WTC11 (cell line): ENCODE measurements at regions not wholly inside any gene's neighbourhood (a gene's known extent, or its start where the extent isn't known, plus 50 kb on each side); places are given as distances from the start of the nearest gene placed in this dataset.
"Not testable (repeated sequence)": the region's sequence is repeated elsewhere in the genome, so short reads cannot be mapped to it uniquely, and the experiment has no call there.

Experiments used
- ATAC-seq: fragments of 200-7000 bp; cut with Tn5 transposase; 2 replicates; pipeline ENCODE4 v1.10.0; 2021; ENCODE audit warnings: mild to moderate bottlenecking, moderate library complexity
- CTCF ChIA-PET: fragments of 300-600 bp; sonication (Branson Sonifier 250); formaldehyde crosslinking; loops from one replicate; lab custom pipeline; 2021; ENCODE audit warnings: antibody characterized with exemption; lab: Charles Lee
- POLR2A ChIA-PET: fragments of 350-600 bp; sonication (Branson Sonifier 250); formaldehyde crosslinking; loops from one replicate; lab custom pipeline; 2021; ENCODE audit warnings: antibody characterized with exemption; lab: Charles Lee
- DNase-seq: peaks from one replicate; pipeline ENCODE4 v3.0.0; 2021; ENCODE audit warnings: low spot score
- H3K27ac Mint-ChIP-seq: 2 replicates; pipeline ENCODE4 v1.8.0; 2021; ENCODE audit warnings: mixed read lengths
- H3K27me3 Mint-ChIP-seq: 2 replicates; pipeline ENCODE4 v1.8.0; 2021; ENCODE audit warnings: low read depth, mild to moderate bottlenecking, moderate library complexity, mixed read lengths
- H3K36me3 Mint-ChIP-seq: 2 replicates; pipeline ENCODE4 v1.8.0; 2021; ENCODE audit warnings: mixed read lengths
- H3K4me1 Mint-ChIP-seq: 2 replicates; pipeline ENCODE4 v1.8.0; 2022; ENCODE audit warnings: mixed read lengths
- H3K4me3 Mint-ChIP-seq: 2 replicates; pipeline ENCODE4 v1.8.0; 2021; ENCODE audit warnings: mild to moderate bottlenecking, moderate library complexity, mixed read lengths
- H3K9me3 Mint-ChIP-seq: 2 replicates; pipeline ENCODE4 v1.8.0; 2021; ENCODE audit warnings: mixed read lengths
- AFF4 ChIP-seq: sonication (generic); formaldehyde crosslinking; IDR thresholded peaks from 2 replicates; pipeline ENCODE4 v1.8.1; 2023; ENCODE audit warnings: mild to moderate bottlenecking, missing genetic modification reagents, borderline replicate concordance
- ATF3 ChIP-seq: sonication (generic); formaldehyde crosslinking; conservative IDR thresholded peaks from 2 replicates; pipeline ENCODE4 v1.8.1; 2022; ENCODE audit warnings: mild to moderate bottlenecking, missing genetic modification reagents
- CTCF ChIP-seq: fragments of 200-600 bp; IDR thresholded peaks from 2 replicates; pipeline ENCODE4 v1.8.0; 2022; ENCODE audit warnings: antibody characterized with exemption
- ERG ChIP-seq: fragments of 250-450 bp; sonication (Bioruptor Pico); IDR thresholded peaks from 2 replicates; pipeline ENCODE4 v1.8.0; 2021; ENCODE audit warnings: mild to moderate bottlenecking
- MAX ChIP-seq: sonication (generic); formaldehyde crosslinking; IDR thresholded peaks from 2 replicates; pipeline ENCODE4 v1.8.0; 2022; ENCODE audit warnings: mild to moderate bottlenecking, missing genetic modification reagents
- SMAD4 ChIP-seq: sonication (generic); formaldehyde crosslinking; IDR thresholded peaks from 2 replicates; pipeline ENCODE4 v1.8.0; 2022; ENCODE audit warnings: mild to moderate bottlenecking, missing genetic modification reagents
- SP1 ChIP-seq: sonication (generic); formaldehyde crosslinking; conservative IDR thresholded peaks from 2 replicates; pipeline ENCODE4 v1.8.1; 2022; ENCODE audit warnings: missing genetic modification reagents
- TEAD4 ChIP-seq: sonication (generic); formaldehyde crosslinking; IDR thresholded peaks from 2 replicates; pipeline ENCODE4 v1.8.0; 2022; ENCODE audit warnings: mild to moderate bottlenecking, missing genetic modification reagents
- TP53 ChIP-seq: sonication (generic); formaldehyde crosslinking; IDR thresholded peaks from 2 replicates; pipeline ENCODE4 v1.8.1; 2023; ENCODE audit warnings: mild to moderate bottlenecking, missing genetic modification reagents
- ZNF232 ChIP-seq: sonication (generic); formaldehyde crosslinking; IDR thresholded peaks from 2 replicates; pipeline ENCODE4 v1.8.0; 2022; ENCODE audit warnings: mild to moderate bottlenecking, missing genetic modification reagents
- ZNF423 ChIP-seq: fragments of 250-450 bp; sonication (Bioruptor Pico); IDR thresholded peaks from 2 replicates; pipeline ENCODE4 v2.1.2; 2022; ENCODE audit warnings: mild to moderate bottlenecking, moderate library complexity
- ZNF671 ChIP-seq: fragments of 250-450 bp; sonication (Bioruptor Pico); IDR thresholded peaks from 2 replicates; pipeline ENCODE4 v1.8.0; 2021; ENCODE audit warnings: mild to moderate bottlenecking
- ZSCAN18 ChIP-seq: fragments of 250-450 bp; sonication (Bioruptor Pico); IDR thresholded peaks from 2 replicates; pipeline ENCODE4 v2.1.2; 2022; ENCODE audit warnings: mild to moderate bottlenecking, moderate library complexity

GRCh38 chr17:16875662-16876061, 96.3 kb downstream of the TNFRSF13B start:
- no peak for ATAC-seq
- DNase-seq, result no peak
- Mint-ChIP-seq H3K27ac (no peak overlapping the region), H3K4me1 (0 out of 2 replicates have a peak, but pooled peaks cover 2% of the 10 kb centered on the region), H3K27me3 (peaks cover 4% of the 10 kb centered on the region), H3K9me3 (peaks cover 7% of the 10 kb centered on the region; the same call in 1 of the 2 replicates), H3K4me3 (no peak overlapping the region), H3K36me3 (no peaks in the 10 kb centered on the region)
- TF ChIP-seq ZNF232 (CRISPR knock-in tag) (no peak), SP1 (CRISPR knock-in tag) (no peak), ATF3 (CRISPR knock-in tag) (no peak), ZSCAN18 (no peak), TEAD4 (CRISPR knock-in tag) (no peak)
- CTCF ChIA-PET, result no interaction called here
- POLR2A ChIA-PET, result no interaction called here

GRCh38 chr17:16874216-16874615, 97.7 kb downstream of the TNFRSF13B start:
- H3K9me3 Mint-ChIP-seq, H3K4me3 Mint-ChIP-seq, H3K27ac Mint-ChIP-seq, H3K36me3 Mint-ChIP-seq, ATAC-seq, POLR2A ChIA-PET, DNase-seq, CTCF ChIA-PET, H3K4me1 Mint-ChIP-seq, H3K27me3 Mint-ChIP-seq: not testable (repeated sequence)

- CTCF ChIA-PET, result no interaction called here
- H3K27me3 Mint-ChIP-seq, result peaks cover 4% of the 10 kb centered on the region
- no peak overlapping the region for H3K4me3 Mint-ChIP-seq
- H3K4me1 Mint-ChIP-seq, result peaks cover 5% of the 10 kb centered on the region; the same call in 1 of the 2 replicates
- no peak overlapping the region for H3K27ac Mint-ChIP-seq
- peaks cover 7% of the 10 kb centered on the region; the same call in 1 of the 2 replicates for H3K9me3 Mint-ChIP-seq
- peak; percentile 90 for ATAC-seq
- POLR2A ChIA-PET, result no interaction called here
- no peaks in the 10 kb centered on the region for H3K36me3 Mint-ChIP-seq
- TF ChIP-seq ZNF671 (CRISPR knock-in tag) (no peak), CTCF (peak; percentile 89), SMAD4 (no peak), ZNF423 (peak; percentile 45; the same call in 1 of the 2 replicates), MAX (CRISPR knock-in tag) (no peak), TP53 (peak; percentile 44; the same call in 1 of the 2 replicates)
- DNase-seq, result peak; percentile 73
Measured at GRCh38 chr17:16873174-16874035, 98.5 kb downstream of the TNFRSF13B start.

GRCh38 chr17:16872351-16873173, 99.4 kb downstream of the TNFRSF13B start:
- H3K27ac Mint-ChIP-seq, result no peak overlapping the region
- TF ChIP-seq AFF4 (CRISPR knock-in tag) (no peak), SP1 (CRISPR knock-in tag) (no peak), ERG (CRISPR knock-in tag) (no peak), ZSCAN18 (no peak)

More at GRCh38 chr17:16872351-16873173, 99.4 kb downstream of the TNFRSF13B start:
- DNase-seq (no peak), ATAC-seq (no peak)
- Mint-ChIP-seq H3K4me1 (peaks cover 5% of the 10 kb centered on the region; the same call in 1 of the 2 replicates), H3K36me3 (no peaks in the 10 kb centered on the region), H3K27me3 (peaks cover 4% of the 10 kb centered on the region), H3K9me3 (peaks cover 7% of the 10 kb centered on the region; the same call in 1 of the 2 replicates), H3K4me3 (no peak overlapping the region)
- ChIA-PET POLR2A (no interaction called here), CTCF (no interaction called here)
